PC-9 (cell line): ENCODE measurements at regions not wholly inside any gene's neighbourhood (a gene's known extent, or its start where the extent isn't known, plus 50 kb on each side); places are given as distances from the start of the nearest gene placed in this dataset.
A peak's percentile ranks its signal among the peaks of the same experiment; 100 is the strongest.

ENCODE experiments used
- BruUV-seq: library from RNA; stranded (reverse); fragments of 400-500 nt; replicated peaks from 2 replicates; lab custom pipeline; 2021; lab: Mats Ljungman, UMichigan
- CTCF ChIA-PET: fragments of 300-600 bp; sonication (Branson Sonifier 250); formaldehyde crosslinking; loops from one replicate; lab custom pipeline; 2022; ENCODE audit warnings: antibody characterized with exemption; lab: Charles Lee
- POLR2A ChIA-PET: fragments of 300-600 bp; sonication (Branson Sonifier 250); formaldehyde crosslinking; loops from one replicate; lab custom pipeline; 2022; ENCODE audit warnings: antibody characterized with exemption; ENCODE audit not compliant: unreplicated experiment; lab: Charles Lee
- DNase-seq, 2 experiments: peaks; one replicate each; pipeline versions ENCODE4 v3.0.0 to v3.0.0-alpha.2; 2015 to 2022; ENCODE audit warnings: mixed read lengths in 1 of 2
- H2AFZ ChIP-seq: fragments of 200-600 bp; sonication (generic); 2 replicates; pipeline ENCODE4 v1.8.1; 2017; ENCODE audit warnings: antibody characterized with exemption
- H3F3A ChIP-seq: fragments of 200-600 bp; sonication (generic); 2 replicates; pipeline ENCODE4 v1.8.1; 2017; ENCODE audit warnings: antibody characterized with exemption, mild to moderate bottlenecking, low read depth; ENCODE audit not compliant: insufficient read depth
- H3K27ac ChIP-seq: fragments of 200-600 bp; sonication (generic); 2 replicates; pipeline ENCODE4 v1.6.1; 2016; ENCODE audit warnings: mixed run types
- H3K27me3 ChIP-seq: fragments of 200-600 bp; sonication (generic); 2 replicates; pipeline ENCODE4 v1.6.1; 2016; ENCODE audit warnings: low read depth, mixed run types; ENCODE audit not compliant: insufficient read depth
- H3K36me3 ChIP-seq: fragments of 200-600 bp; sonication (generic); 2 replicates; pipeline ENCODE4 v1.6.1; 2016; ENCODE audit warnings: low read depth, mixed run types
- H3K4me1 ChIP-seq: fragments of 200-600 bp; sonication (generic); replicated peaks from 2 replicates; pipeline ENCODE4 v1.6.1; 2016; ENCODE audit warnings: mixed run types; ENCODE audit not compliant: insufficient read depth
- H3K4me2 ChIP-seq: fragments of 200-600 bp; sonication (generic); 2 replicates; pipeline ENCODE4 v1.6.1; 2017; ENCODE audit warnings: mixed run types
- H3K4me3 ChIP-seq: fragments of 200-600 bp; sonication (generic); 2 replicates; pipeline ENCODE4 v1.6.1; 2016; ENCODE audit warnings: mixed run types
- H3K79me2 ChIP-seq: fragments of 200-600 bp; sonication (generic); 2 replicates; pipeline ENCODE4 v1.6.1; 2017; ENCODE audit warnings: low read depth, mixed run types
- H3K9me2 ChIP-seq: fragments of 200-600 bp; sonication (generic); 2 replicates; pipeline ENCODE4 v1.8.1; 2017; ENCODE audit warnings: mild to moderate bottlenecking; ENCODE audit not compliant: insufficient read depth
- H3K9me3 ChIP-seq: fragments of 200-600 bp; sonication (generic); 2 replicates; pipeline ENCODE4 v1.8.1; 2016; ENCODE audit warnings: low read depth; ENCODE audit not compliant: insufficient read depth
- H4K20me1 ChIP-seq: fragments of 200-600 bp; sonication (generic); 2 replicates; pipeline ENCODE4 v1.8.1; 2017; ENCODE audit not compliant: insufficient read depth
- CTCF ChIP-seq: fragments of 200-600 bp; sonication (generic); conservative IDR thresholded peaks from 2 replicates; pipeline ENCODE4 v1.6.1; 2017; ENCODE audit warnings: mixed run types, antibody characterized with exemption, mild to moderate bottlenecking, moderate library complexity
- EZH2 ChIP-seq: fragments of 200-600 bp; sonication (generic); IDR thresholded peaks from 2 replicates; pipeline ENCODE4 v1.8.0; 2017; ENCODE audit warnings: antibody characterized with exemption, low read depth
- intact Hi-C: fragments of 100-400 bp; cut with micrococcal nuclease; formaldehyde crosslinking; loops from one replicate; pipeline ENCODE4 v1.10.0; 2022; ENCODE audit not compliant: unreplicated experiment

- Histone ChIP-seq H3K27ac (no peak overlapping the region), H3K27me3 (no peaks in the 10 kb centered on the region), H4K20me1 (no peaks in the 10 kb centered on the region), H2AFZ (no peak overlapping the region), H3K9me2 (no peaks in the 10 kb centered on the region), H3K36me3 (no peaks in the 10 kb centered on the region), H3K4me2 (no peak overlapping the region), H3K9me3 (peaks cover 7% of the 10 kb centered on the region; the same call in 1 of the 2 replicates), H3K4me1 (peaks cover 27% of the 10 kb centered on the region), H3K4me3 (no peak overlapping the region), H3F3A (peaks cover 19% of the 10 kb centered on the region), H3K79me2 (no peaks in the 10 kb centered on the region)
- TF ChIP-seq CTCF (no peak), EZH2 (no peak)
- ChIA-PET CTCF (no interaction called here), POLR2A (no interaction called here)
- intact Hi-C loops, result no loop called here
- DNase-seq, result no peak
- BruUV-seq, result no TSS peak
These were observed 110.7 kb upstream of the ATF7IP start for GRCh38 chr12:14254781-14255180.

GRCh38 chr12:14256121-14256520 lies 109.4 kb upstream of the ATF7IP start:
- peaks cover 40% of the 10 kb centered on the region for H3K4me1 ChIP-seq
- intact Hi-C loops, result loop anchor here (1.0 kb wide), 1 partner anchor 162 kb away; no protein-coding TSS in a partner anchor
- H3K4me3 ChIP-seq, result no peak overlapping the region
- H3K4me2 ChIP-seq, result no peak overlapping the region
- no peaks in the 10 kb centered on the region for H3K27me3 ChIP-seq
- H3K9me2 ChIP-seq, result no peaks in the 10 kb centered on the region
- BruUV-seq, result no TSS peak
- H3K79me2 ChIP-seq, result no peaks in the 10 kb centered on the region
- H4K20me1 ChIP-seq, result no peaks in the 10 kb centered on the region
- DNase-seq, result no peak
- peaks cover 19% of the 10 kb centered on the region for H3F3A ChIP-seq
- H3K27ac ChIP-seq, result no peak overlapping the region
- TF ChIP-seq CTCF, result no peak
- POLR2A ChIA-PET, result interaction anchor here (0.5 to 0.6 kb wide), 2 partner anchors 110 to 1086 kb away, joined by 3 to 6 read pairs; no protein-coding TSS in a partner anchor
- H3K36me3 ChIP-seq, result no peaks in the 10 kb centered on the region
- CTCF ChIA-PET, result interaction anchor here (0.7 kb wide), 1 partner anchor 15 kb away, joined by 3 read pairs; no protein-coding TSS in a partner anchor
- H3K9me3 ChIP-seq, result no peaks in the 10 kb centered on the region
- H2AFZ ChIP-seq, result no peak overlapping the region

- CTCF ChIA-PET, result no interaction called here
- peak overlapping the region; percentile 58 for H3K4me2 ChIP-seq
These were observed 108.8 kb upstream of the ATF7IP start for GRCh38 chr12:14256555-14257169.

More at GRCh38 chr12:14256555-14257169, 108.8 kb upstream of the ATF7IP start:
- no peaks in the 10 kb centered on the region for H4K20me1 ChIP-seq
- no peaks in the 10 kb centered on the region for H3K9me2 ChIP-seq
- H3K4me1 ChIP-seq, result peaks cover 40% of the 10 kb centered on the region
- peak overlapping the region; percentile 36; the same call in 1 of the 2 replicates for H3K4me3 ChIP-seq
- TSS peak; percentile 72 for BruUV-seq
- DNase-seq, result peak in 1 of 2 experiments; percentile 53
- no peak for TF ChIP-seq EZH2
- peak; percentile 64 for TF ChIP-seq CTCF
- H3K27me3 ChIP-seq, result no peaks in the 10 kb centered on the region
- H3K36me3 ChIP-seq, result no peaks in the 10 kb centered on the region
- H3K27ac ChIP-seq, result peak overlapping the region; percentile 93
- peaks cover 19% of the 10 kb centered on the region for H3F3A ChIP-seq
- no peaks in the 10 kb centered on the region for H3K9me3 ChIP-seq
- intact Hi-C loops, result loop anchor here (1.0 kb wide), 2 partner anchors 129 to 162 kb away; no protein-coding TSS in a partner anchor
- peak overlapping the region; percentile 59 for H2AFZ ChIP-seq
- POLR2A ChIA-PET, result interaction anchor here (0.5 kb wide), 1 partner anchor 109 kb away, joined by 3 read pairs; no protein-coding TSS in a partner anchor
- no peaks in the 10 kb centered on the region for H3K79me2 ChIP-seq
